Endothelial cell of umbilical vein (primary cell): ENCODE measurements at regions not wholly inside any gene's neighbourhood (a gene's known extent, or its start where the extent isn't known, plus 50 kb on each side); places are given as distances from the start of the nearest gene placed in this dataset.

ENCODE experiments used
- BruUV-seq: library from RNA; stranded (reverse); fragments of 400-500 nt; replicated peaks from 2 replicates; lab custom pipeline; 2021; lab: Mats Ljungman, UMichigan
- CTCF ChIA-PET: fragments of 300-600, 350-600 bp; sonication (Branson Sonifier 250); formaldehyde crosslinking; loops from one replicate; lab custom pipeline; 2021; ENCODE audit warnings: antibody characterized with exemption, inconsistent platforms; lab: Charles Lee
- POLR2A ChIA-PET: fragments of 300-600, 350-600 bp; sonication (Branson Sonifier 250); formaldehyde crosslinking; loops from one replicate; lab custom pipeline; 2021; ENCODE audit warnings: antibody characterized with exemption, inconsistent platforms; lab: Charles Lee
- DNase-seq: peaks from one replicate; pipeline ENCODE4 v3.0.0-alpha.2; 2011; ENCODE audit warnings: low read depth, low spot score
- FAIRE-seq: peaks from 2 replicates; lab custom pipeline; 2011; peaks lifted over from hg19 to GRCh38; lab: Jason Lieb, UNC
- H2AFZ ChIP-seq: 2 replicates; pipeline ENCODE4 v1.6.0; 2012; ENCODE audit warnings: low read depth, low read length, control low read depth, inconsistent platforms
- H3K27ac ChIP-seq: 2 replicates; pipeline ENCODE4 v1.5.1; 2011; ENCODE audit warnings: low read depth, mild to moderate bottlenecking, control low read depth, low read length, moderate library complexity; ENCODE audit not compliant: insufficient read depth
- H3K27me3 ChIP-seq, 2 experiments: 2 replicates each; pipeline versions ENCODE4 v1.6.0 to v1.6.1; 2011; ENCODE audit warnings: low read length in 2 of 2, mixed read lengths in 1 of 2; ENCODE audit not compliant: control insufficient read depth in 2 of 2, insufficient read depth in 2 of 2
- H3K36me3 ChIP-seq, 2 experiments: 2 replicates in 1 of 2; 3 replicates in 1 of 2; pipeline ENCODE4 v1.5.1; 2011; ENCODE audit warnings: low read length in 2 of 2, mild to moderate bottlenecking in 1 of 2, moderate library complexity in 1 of 2; ENCODE audit not compliant: control insufficient read depth in 2 of 2, insufficient read depth in 2 of 2; ENCODE audit errors: extremely low read depth in 1 of 2
- H3K4me1 ChIP-seq: 3 replicates; pipeline ENCODE4 v1.5.1; 2011; ENCODE audit warnings: mild to moderate bottlenecking, low read length; ENCODE audit not compliant: control insufficient read depth, insufficient read depth; ENCODE audit errors: extremely low read depth
- H3K4me2 ChIP-seq: 2 replicates; pipeline ENCODE4 v1.6.1; 2011; ENCODE audit warnings: low read length, control low read depth, mixed read lengths; ENCODE audit not compliant: insufficient read depth
- H3K4me3 ChIP-seq, 3 experiments: fragments of 200-600 bp in 1 of 3; sonication (generic), shearing (Covaris generic) in 1 of 3; replicated peaks in 1 of 3; 2 replicates each; pipeline ENCODE4 v1.5.1; 2011 to 2016; ENCODE audit warnings: control low read depth in 3 of 3, low read length in 3 of 3, mild to moderate bottlenecking in 2 of 3, inconsistent platforms in 1 of 3, low read depth in 1 of 3, moderate library complexity in 1 of 3; ENCODE audit not compliant: insufficient read depth in 1 of 3
- H3K79me2 ChIP-seq: 2 replicates; pipeline ENCODE4 v1.6.0; 2012; ENCODE audit warnings: low read length, inconsistent platforms; ENCODE audit not compliant: control insufficient read depth, insufficient read depth
- H3K9ac ChIP-seq: replicated peaks from 2 replicates; pipeline ENCODE3; 2011; ENCODE audit warnings: low read length, control low read depth; ENCODE audit not compliant: insufficient read depth; ENCODE audit errors: extremely low read depth
- H3K9me1 ChIP-seq: replicated peaks from 3 replicates; pipeline ENCODE4 v1.6.0; 2011; ENCODE audit warnings: mild to moderate bottlenecking, low read length; ENCODE audit not compliant: control insufficient read depth, insufficient read depth; ENCODE audit errors: extremely low read depth
- H3K9me3 ChIP-seq: replicated peaks from 2 replicates; pipeline ENCODE4 v1.5.1; 2012; ENCODE audit warnings: low read length, inconsistent platforms; ENCODE audit not compliant: control insufficient read depth, insufficient read depth
- H4K20me1 ChIP-seq: replicated peaks from 2 replicates; pipeline ENCODE3; 2011; ENCODE audit warnings: mild to moderate bottlenecking, low read length; ENCODE audit not compliant: control insufficient read depth, insufficient read depth; ENCODE audit errors: extremely low read depth
- CTCF ChIP-seq, 2 donors: IDR thresholded peaks; 1 replicate in 1 of 2; 2 replicates in 1 of 2; pipeline ENCODE4 v1.5.1; 2011; ENCODE audit warnings: low read length in 2 of 2, mild to moderate bottlenecking in 2 of 2, moderate library complexity in 2 of 2, control low read depth in 1 of 2, inconsistent platforms in 1 of 2, low read depth in 1 of 2; ENCODE audit not compliant: insufficient read depth in 1 of 2; ENCODE audit errors: extremely low read depth in 1 of 2
- EZH2 ChIP-seq: IDR thresholded peaks from 2 replicates; pipeline ENCODE4 v1.6.1; 2012; ENCODE audit warnings: borderline replicate concordance, low read depth, mild to moderate bottlenecking, moderate library complexity, low read length, inconsistent platforms; ENCODE audit not compliant: severe bottlenecking
- FOS ChIP-seq: IDR thresholded peaks from 2 replicates; pipeline ENCODE4 v1.6.1; 2011; ENCODE audit warnings: mild to moderate bottlenecking, low read length, moderate library complexity, borderline replicate concordance; ENCODE audit not compliant: insufficient read depth
- GATA2 ChIP-seq: IDR thresholded peaks from 2 replicates; pipeline ENCODE4 v1.7.0; 2011; ENCODE audit warnings: low read depth, mild to moderate bottlenecking, moderate library complexity, mixed read lengths, low read length; ENCODE audit not compliant: insufficient read length, insufficient read depth
- JUN ChIP-seq: IDR thresholded peaks from 2 replicates; pipeline ENCODE4 v1.6.1; 2011; ENCODE audit warnings: borderline replicate concordance, low read depth; ENCODE audit not compliant: insufficient read length, insufficient read depth
- MYC ChIP-seq: IDR thresholded peaks from one replicate; pipeline ENCODE4 v1.6.1; 2011; ENCODE audit warnings: mild to moderate bottlenecking, low read depth, low read length
- POLR2A ChIP-seq: IDR thresholded peaks from 2 replicates; pipeline ENCODE4 v1.6.1; 2012; ENCODE audit warnings: low read depth, mild to moderate bottlenecking, control low read depth, low read length
- POLR2AphosphoS5 ChIP-seq: IDR thresholded peaks from 2 replicates; pipeline ENCODE4 v1.6.1; 2012; ENCODE audit warnings: low read depth, mild to moderate bottlenecking, control low read depth, low read length, moderate library complexity; ENCODE audit not compliant: insufficient read depth
- dilution Hi-C: fragments of 300-500 bp; cut with MboI; formaldehyde crosslinking; loops from one replicate; pipeline ENCODE4 v1.15.0; 2019; ENCODE audit warnings: low sequenced_read_pairs; ENCODE audit not compliant: extremely low pct_ligation_motif_present
- intact Hi-C: fragments of 100-400 bp; cut with micrococcal nuclease; formaldehyde crosslinking; loops from one replicate; pipeline ENCODE4 v1.10.0; 2022
- TF ChIP-seq, protein P1 (sequence below): IDR thresholded peaks from 2 replicates; pipeline ENCODE4 v1.6.1; 2011; ENCODE audit not compliant: insufficient read depth, insufficient read length

- no peak overlapping the region for H2AFZ ChIP-seq
- ChIA-PET CTCF (interaction anchor here (1.7 kb wide), 1 partner anchor 10 kb away, joined by 6 read pairs; no protein-coding TSS in a partner anchor), POLR2A (no interaction called here)
- dilution Hi-C loops (no loop called here), intact Hi-C loops (no loop called here)
- no peak for TF ChIP-seq FOS
- TF ChIP-seq MYC = no peak
- no peak for TF ChIP-seq CTCF (IDR thresholded peaks at IDR 0.05; ENCODE audit: extremely low read depth in 1 of 2, insufficient read depth in 1 of 2, low read depth in 1 of 2, low read length in 2 of 2)
- TF ChIP-seq JUN = no peak
- no peak for TF ChIP-seq POLR2A
- TF ChIP-seq EZH2 = no peak
- no peak for TF ChIP-seq POLR2AphosphoS5
- no peak for TF ChIP-seq GATA2
- TF ChIP-seq, protein P1, sequence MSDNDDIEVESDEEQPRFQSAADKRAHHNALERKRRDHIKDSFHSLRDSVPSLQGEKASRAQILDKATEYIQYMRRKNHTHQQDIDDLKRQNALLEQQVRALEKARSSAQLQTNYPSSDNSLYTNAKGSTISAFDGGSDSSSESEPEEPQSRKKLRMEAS = no peak
- no TSS peak for BruUV-seq
- no peaks in the 10 kb centered on the region for H3K79me2 ChIP-seq
- no peaks in the 10 kb centered on the region for H3K9me3 ChIP-seq
- no peaks in the 10 kb centered on the region for H4K20me1 ChIP-seq
- H3K9ac ChIP-seq = no peak overlapping the region
- no peaks in the 10 kb centered on the region for H3K36me3 ChIP-seq
- H3K4me2 ChIP-seq = no peak overlapping the region
- H3K27ac ChIP-seq = no peak overlapping the region
- no peaks in the 10 kb centered on the region for H3K9me1 ChIP-seq
- H3K4me1 ChIP-seq = no peaks in the 10 kb centered on the region
- H3K4me3 ChIP-seq = no peak overlapping the region
- FAIRE-seq (no peak), DNase-seq (no peak)
- H3K27me3 ChIP-seq = no peaks in the 10 kb centered on the region
Measured at GRCh38 chr18:61173554-61173953, 159.7 kb upstream of the CDH20 start.
